GM12891 (cell line): ENCODE measurements at regions not wholly inside any gene's neighbourhood (a gene's known extent, or its start where the extent isn't known, plus 50 kb on each side); places are given as distances from the start of the nearest gene placed in this dataset.

Experiments used
- PAX5 ChIP-seq: IDR thresholded peaks from 2 replicates; pipeline ENCODE4 v1.6.1; 2011; ENCODE audit warnings: low read length, moderate library complexity, mild to moderate bottlenecking; ENCODE audit not compliant: insufficient read depth, severe bottlenecking
- POLR2A ChIP-seq: IDR thresholded peaks from 2 replicates; pipeline ENCODE4 v1.6.1; 2011; ENCODE audit warnings: low read depth, low read length, control low read depth
- POLR2AphosphoS5 ChIP-seq: IDR thresholded peaks from 2 replicates; pipeline ENCODE4 v1.6.1; 2011; ENCODE audit warnings: low read depth, low read length, control low read depth
- SPI1 ChIP-seq: IDR thresholded peaks from 2 replicates; pipeline ENCODE4 v1.6.1; 2011; ENCODE audit warnings: low read depth, low read length, control low read depth
- TAF1 ChIP-seq: IDR thresholded peaks from 2 replicates; pipeline ENCODE4 v1.6.1; 2011; ENCODE audit warnings: low read depth, low read length, control low read depth

DNA sequence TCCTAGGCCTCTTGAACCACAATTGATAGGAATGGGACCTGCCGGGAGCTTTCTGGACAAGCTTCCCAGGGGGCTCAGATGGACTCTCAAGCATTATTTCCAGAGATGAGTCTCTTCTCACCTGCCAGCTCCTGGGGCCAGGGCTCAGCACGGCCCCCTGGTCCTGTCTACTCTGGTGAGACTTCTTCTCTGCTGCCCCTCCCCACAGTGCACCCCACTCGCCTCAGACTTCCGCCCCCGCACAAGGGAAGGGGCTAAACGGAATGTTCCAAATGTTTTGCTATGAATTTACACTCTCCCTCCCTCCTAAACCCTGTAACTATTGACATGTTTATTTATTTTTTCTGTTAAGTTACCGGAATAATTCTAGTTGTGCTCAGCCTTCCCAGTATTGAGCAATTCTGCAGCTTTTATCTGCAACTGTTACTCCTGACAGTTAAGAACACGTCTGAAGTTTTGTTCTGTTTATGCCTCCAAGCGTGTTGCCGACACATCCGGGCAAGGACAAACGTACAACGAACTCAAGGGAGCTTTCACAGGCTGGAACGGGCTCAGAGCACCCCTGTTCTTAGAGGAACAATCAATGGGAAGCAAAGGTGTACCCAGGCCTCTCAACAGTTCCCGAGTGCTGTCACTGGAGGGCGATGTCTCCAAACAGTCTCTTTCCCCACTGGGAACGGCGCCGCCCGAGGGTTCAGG is 55.2 kb downstream of the FHIP2A start:
- TF ChIP-seq POLR2AphosphoS5 (no peak), POLR2A (no peak), TAF1 (no peak), SPI1 (no peak), PAX5 (no peak)
